ENCODE measurements at regions not wholly inside any gene's neighbourhood (a gene's known extent, or its start where the extent isn't known, plus 50 kb on each side); places are given as distances from the start of the nearest gene placed in this dataset.

DNA sequence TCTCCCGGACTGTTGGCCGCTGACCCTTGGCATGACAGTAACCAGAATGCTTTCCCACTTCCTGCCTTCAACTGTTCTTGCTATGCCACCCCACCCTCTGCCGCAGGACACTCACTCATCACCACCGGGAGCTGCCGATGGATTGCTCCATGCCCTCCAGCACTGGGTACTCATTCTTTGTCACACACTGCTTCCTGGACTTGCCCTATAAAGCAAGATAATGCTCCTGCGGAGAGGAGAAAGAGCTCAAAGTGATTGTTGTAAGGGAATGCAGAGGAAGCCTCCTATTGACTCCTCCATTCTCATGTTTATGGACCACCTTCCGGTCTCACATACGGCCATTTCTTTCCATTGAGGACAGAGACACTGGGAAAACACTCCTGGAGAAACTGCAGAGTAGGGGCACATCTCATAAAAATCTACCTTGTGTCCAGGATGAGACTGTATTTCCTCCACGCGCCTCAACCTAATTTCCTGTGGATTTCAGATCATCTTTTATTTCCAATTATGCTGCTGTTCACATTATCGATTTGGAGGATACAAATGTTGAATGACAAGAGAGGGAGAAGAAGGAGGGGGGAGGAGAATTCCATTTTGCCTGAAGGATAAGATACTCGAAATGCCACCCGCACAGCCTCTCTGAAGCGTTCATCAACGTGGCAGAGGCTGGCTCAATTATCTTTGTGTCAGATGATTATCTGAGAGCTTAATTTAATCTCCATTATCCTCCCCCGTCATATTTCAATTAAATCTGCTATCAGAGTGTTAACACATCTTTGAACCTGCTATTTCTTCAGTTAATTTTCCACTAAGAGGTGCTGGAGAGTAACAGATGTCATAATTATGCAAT, 486.1 kb upstream of the SALL1 start:
- Histone ChIP-seq H3K27ac (no peak overlapping the region), H3K4me1 (no peaks in the 10 kb centered on the region), H3K4me3 (no peak overlapping the region), H3K36me3 (replicated peaks in 1 of 2; ENCODE audit: insufficient read depth in 1 of 2, low read depth in 2 of 2) (no peaks in the 10 kb centered on the region), H3K27me3 (no peaks in the 10 kb centered on the region), H3K9me3 (no peaks in the 10 kb centered on the region)
- 36 to 44% methylated on average over 16 of the region's 16 CpGs for WGBS, 2 donors
- DNase-seq (no peak), ATAC-seq (no peak)
- TF ChIP-seq, protein P1, sequence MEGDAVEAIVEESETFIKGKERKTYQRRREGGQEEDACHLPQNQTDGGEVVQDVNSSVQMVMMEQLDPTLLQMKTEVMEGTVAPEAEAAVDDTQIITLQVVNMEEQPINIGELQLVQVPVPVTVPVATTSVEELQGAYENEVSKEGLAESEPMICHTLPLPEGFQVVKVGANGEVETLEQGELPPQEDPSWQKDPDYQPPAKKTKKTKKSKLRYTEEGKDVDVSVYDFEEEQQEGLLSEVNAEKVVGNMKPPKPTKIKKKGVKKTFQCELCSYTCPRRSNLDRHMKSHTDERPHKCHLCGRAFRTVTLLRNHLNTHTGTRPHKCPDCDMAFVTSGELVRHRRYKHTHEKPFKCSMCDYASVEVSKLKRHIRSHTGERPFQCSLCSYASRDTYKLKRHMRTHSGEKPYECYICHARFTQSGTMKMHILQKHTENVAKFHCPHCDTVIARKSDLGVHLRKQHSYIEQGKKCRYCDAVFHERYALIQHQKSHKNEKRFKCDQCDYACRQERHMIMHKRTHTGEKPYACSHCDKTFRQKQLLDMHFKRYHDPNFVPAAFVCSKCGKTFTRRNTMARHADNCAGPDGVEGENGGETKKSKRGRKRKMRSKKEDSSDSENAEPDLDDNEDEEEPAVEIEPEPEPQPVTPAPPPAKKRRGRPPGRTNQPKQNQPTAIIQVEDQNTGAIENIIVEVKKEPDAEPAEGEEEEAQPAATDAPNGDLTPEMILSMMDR (IDR thresholded peaks at IDR 0.05) = no peak
- TF ChIP-seq POLR2A (IDR thresholded peaks at IDR 0.05) = no peak
- intact Hi-C loops (cut with DNase I) = no loop called here

DNA sequence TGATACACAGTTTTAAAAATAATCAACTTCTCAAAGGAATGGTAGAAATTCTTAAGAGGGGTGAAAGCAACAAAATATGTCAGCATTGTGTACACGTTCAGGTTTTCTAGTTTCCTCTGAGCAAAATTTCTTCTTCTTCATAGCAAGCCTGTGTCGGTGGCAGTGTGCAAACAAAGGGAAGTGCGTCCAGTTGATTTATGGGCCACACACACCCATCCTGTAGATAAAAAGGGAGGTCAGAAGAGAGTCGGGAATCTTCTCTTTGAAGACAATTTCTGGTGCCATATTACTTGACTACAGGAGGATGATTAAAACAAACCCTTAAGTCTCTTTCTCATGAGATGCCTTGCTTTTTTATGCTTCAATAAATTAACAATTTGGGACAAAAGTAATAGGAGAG, 484.1 kb upstream of the SALL1 start:
- Histone ChIP-seq H3K9me3 (no peaks in the 10 kb centered on the region), H3K4me3 (no peak overlapping the region), H3K36me3 (replicated peaks in 1 of 2; ENCODE audit: insufficient read depth in 1 of 2, low read depth in 2 of 2) (no peaks in the 10 kb centered on the region), H3K27ac (no peak overlapping the region), H3K27me3 (no peaks in the 10 kb centered on the region), H3K4me1 (no peaks in the 10 kb centered on the region)
- DNase-seq (no peak), ATAC-seq (no peak)
- 6 to 23% methylated on average over 4 of the region's 4 CpGs for WGBS, 2 donors
- no peak for TF ChIP-seq POLR2A (IDR thresholded peaks at IDR 0.05)
- intact Hi-C loops (cut with DNase I) = no loop called here

DNA sequence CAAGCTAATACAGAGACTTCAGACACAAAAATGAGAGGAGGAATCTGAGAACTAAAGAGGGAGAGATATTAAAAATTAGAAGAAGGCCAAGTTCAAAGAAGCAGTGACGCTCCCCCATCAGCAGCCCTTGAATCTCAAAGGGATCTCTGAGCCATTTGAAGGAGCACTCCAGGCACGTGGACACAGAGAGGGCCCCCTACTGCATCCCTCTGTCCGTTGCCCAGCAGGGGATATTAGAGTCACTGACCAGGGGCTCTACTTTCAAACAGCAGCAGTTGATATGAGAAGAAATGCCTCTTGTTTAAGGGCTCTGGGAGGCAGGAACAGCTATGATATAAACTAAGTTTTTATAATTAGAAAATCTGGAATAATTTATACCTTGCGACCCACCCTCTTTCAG, 479.0 kb upstream of the SALL1 start:
- no peak for ATAC-seq

DNA sequence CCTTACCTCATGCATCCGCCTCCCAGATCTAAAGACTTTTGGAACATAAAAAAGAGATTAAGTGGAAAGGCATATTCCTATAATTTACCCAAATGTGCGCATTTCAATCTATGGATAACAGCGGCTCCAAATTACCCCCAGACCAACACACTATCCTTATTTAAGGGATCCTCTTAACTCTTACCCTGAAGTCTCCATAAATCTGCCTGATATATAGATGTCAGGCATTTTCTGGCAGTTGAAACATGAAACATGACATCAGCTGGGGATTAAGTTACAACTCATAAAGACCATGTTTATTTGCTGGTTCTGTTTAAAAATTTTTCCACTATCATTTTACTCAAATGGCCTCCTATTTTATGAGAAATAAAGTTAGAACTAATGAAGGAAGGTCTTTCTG, 478.5 kb upstream of the SALL1 start:
- intact Hi-C loops (cut with DNase I) = no loop called here
- DNase-seq (no peak), ATAC-seq (no peak)

More for the DNA sequence above, 479.0 kb upstream of the SALL1 start:
- no peak for TF ChIP-seq POLR2A (IDR thresholded peaks at IDR 0.05)
- TF ChIP-seq, protein P1 (IDR thresholded peaks at IDR 0.05) = no peak
- H3K9me3 ChIP-seq = no peaks in the 10 kb centered on the region
- DNase-seq = no peak
- no peaks in the 10 kb centered on the region for H3K27me3 ChIP-seq
- H3K27ac ChIP-seq = no peak overlapping the region
- intact Hi-C loops (cut with DNase I) = no loop called here
- WGBS, 2 donors = 49 to 58% methylated on average over 4 of the region's 4 CpGs
- no peaks in the 10 kb centered on the region for H3K36me3 ChIP-seq (replicated peaks in 1 of 2; ENCODE audit: insufficient read depth in 1 of 2, low read depth in 2 of 2)
- H3K4me1 ChIP-seq = no peaks in the 10 kb centered on the region
- no peak overlapping the region for H3K4me3 ChIP-seq

DNA sequence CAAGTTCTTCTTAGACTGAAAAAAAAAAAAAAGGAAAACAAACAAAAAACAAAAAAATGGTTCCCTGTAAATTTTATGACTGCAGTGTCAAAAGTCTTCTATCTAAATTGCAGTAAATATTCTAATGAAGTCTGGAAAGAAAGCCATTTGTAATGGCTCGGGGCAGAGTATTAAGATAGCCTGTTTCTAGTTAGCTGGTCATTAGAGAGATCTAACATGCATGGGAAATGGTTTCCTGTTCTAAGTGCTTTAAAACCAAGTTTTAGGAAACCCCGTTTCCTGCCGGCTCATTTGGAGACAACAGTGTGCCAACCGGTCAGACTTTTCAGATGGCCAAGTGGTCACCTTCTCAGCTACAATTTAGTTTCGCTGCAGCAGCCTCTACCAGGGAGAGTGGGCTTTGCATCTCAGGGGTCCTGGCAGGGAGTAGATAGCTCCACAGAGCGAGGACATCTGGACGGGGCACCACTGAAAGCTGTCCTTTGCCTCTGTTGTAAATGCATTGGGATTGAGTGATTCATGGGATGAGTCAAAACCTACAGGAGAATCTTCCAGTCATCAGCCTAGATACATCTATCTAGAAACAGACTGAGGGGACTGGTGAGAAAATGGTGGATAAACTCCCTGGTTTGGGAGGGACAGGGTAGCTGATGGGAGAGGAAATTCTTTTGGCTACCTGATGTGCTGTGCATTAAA, 473.2 kb upstream of the SALL1 start:
- intact Hi-C loops (cut with DNase I) = no loop called here
- ATAC-seq (no peak), DNase-seq (no peak)
- no peak overlapping the region for H3K4me3 ChIP-seq
- no peaks in the 10 kb centered on the region for H3K27me3 ChIP-seq
- no peak overlapping the region for H3K27ac ChIP-seq
- 49 to 84% methylated on average over 5 to 7 of the region's 7 CpGs for WGBS, 2 donors
- H3K4me1 ChIP-seq = no peaks in the 10 kb centered on the region
- H3K9me3 ChIP-seq = no peaks in the 10 kb centered on the region
- TF ChIP-seq, protein P1 (IDR thresholded peaks at IDR 0.05) = no peak
- no peak for TF ChIP-seq POLR2A (IDR thresholded peaks at IDR 0.05)
- no peaks in the 10 kb centered on the region for H3K36me3 ChIP-seq (replicated peaks in 1 of 2; ENCODE audit: insufficient read depth in 1 of 2, low read depth in 2 of 2)

More for the DNA sequence above, 478.5 kb upstream of the SALL1 start:
- TF ChIP-seq, protein P1 (IDR thresholded peaks at IDR 0.05) = no peak
- no peak for TF ChIP-seq POLR2A (IDR thresholded peaks at IDR 0.05)
- no peaks in the 10 kb centered on the region for H3K27me3 ChIP-seq
- no peak overlapping the region for H3K27ac ChIP-seq
- WGBS, 2 donors = 86 to 92% methylated on average over 3 of the region's 3 CpGs
- H3K4me3 ChIP-seq = no peak overlapping the region
- no peaks in the 10 kb centered on the region for H3K36me3 ChIP-seq (replicated peaks in 1 of 2; ENCODE audit: insufficient read depth in 1 of 2, low read depth in 2 of 2)
- H3K4me1 ChIP-seq = no peaks in the 10 kb centered on the region
- no peaks in the 10 kb centered on the region for H3K9me3 ChIP-seq
